Suprapubic skin (tissue), 4 donors: ENCODE measurements at regions not wholly inside any gene's neighbourhood (a gene's known extent, or its start where the extent isn't known, plus 50 kb on each side); places are given as distances from the start of the nearest gene placed in this dataset.
A peak's percentile ranks its signal among the peaks of the same experiment; 100 is the strongest.

Source experiments
- DNase-seq, 2 donors: peaks; one replicate each; pipeline ENCODE4 v3.0.0-alpha.2; 2019; ENCODE audit warnings: low spot score in 2 of 2
- H3K27ac ChIP-seq: fragments of 200-600 bp; sonication (generic); one replicate; pipeline ENCODE4 v1.5.1; 2019
- H3K27me3 ChIP-seq: fragments of 200-600 bp; sonication (generic); one replicate; pipeline ENCODE4 v1.5.1; 2019
- H3K36me3 ChIP-seq: fragments of 200-600 bp; sonication (generic); one replicate; pipeline ENCODE4 v1.5.1; 2019
- H3K4me1 ChIP-seq: fragments of 200-600 bp; sonication (generic); one replicate; pipeline ENCODE4 v1.5.1; 2019
- H3K4me3 ChIP-seq: fragments of 200-600 bp; sonication (generic); one replicate; pipeline ENCODE4 v1.5.1; 2019; ENCODE audit warnings: mild to moderate bottlenecking
- H3K9me3 ChIP-seq: fragments of 200-600 bp; sonication (generic); one replicate; pipeline ENCODE4 v1.5.1; 2019
- CTCF ChIP-seq, 2 donors: fragments of 200-600 bp in 1 of 2; fragments of 450-650 bp in 1 of 2; sonication (generic) in 1 of 2; IDR thresholded peaks; one replicate each; pipeline ENCODE4 v1.5.1; 2016 to 2019; ENCODE audit warnings: antibody characterized with exemption in 2 of 2, mild to moderate bottlenecking in 1 of 2, moderate library complexity in 1 of 2
- EP300 ChIP-seq: sonication (generic); formaldehyde crosslinking; IDR thresholded peaks from one replicate; pipeline ENCODE4 v1.6.1; 2017; ENCODE audit warnings: antibody characterized with exemption
- POLR2A ChIP-seq, 2 donors: fragments of 450-650 bp; IDR thresholded peaks; one replicate each; pipeline ENCODE4 v1.6.1; 2017; ENCODE audit warnings: antibody characterized with exemption in 2 of 2, mild to moderate bottlenecking in 2 of 2, moderate library complexity in 2 of 2
- POLR2AphosphoS5 ChIP-seq, 3 donors: sonication (generic); formaldehyde crosslinking; IDR thresholded peaks; one replicate each; pipeline ENCODE4 v1.6.1; 2017; ENCODE audit warnings: antibody characterized with exemption in 3 of 3
- WGBS: methylation state at CpG from one replicate; pipeline ENCODE4 v1.1.5; 2018; 5-methylcytosine and 5-hydroxymethylcytosine counted together

- Histone ChIP-seq H3K4me1 (peaks cover 5% of the 10 kb centered on the region), H3K27me3 (no peaks in the 10 kb centered on the region), H3K4me3 (no peak overlapping the region), H3K36me3 (no peaks in the 10 kb centered on the region), H3K9me3 (no peaks in the 10 kb centered on the region), H3K27ac (no peak overlapping the region)
- WGBS: 89% methylated on average over 9 of the region's 9 CpGs
- peak in 1 of 2 donors; percentile 26 for DNase-seq
- TF ChIP-seq EP300 (no peak), CTCF (IDR thresholded peaks at IDR 0.05) (no peak), POLR2A (IDR thresholded peaks at IDR 0.05) (no peak), POLR2AphosphoS5 (IDR thresholded peaks at IDR 0.05) (no peak)
Measured at GRCh38 chr10:110436554-110437350, 61.0 kb upstream of the DUSP5 start.

- no peaks in the 10 kb centered on the region for H3K36me3 ChIP-seq
- WGBS: 83% methylated on average over 3 of the region's 3 CpGs
- TF ChIP-seq POLR2A (IDR thresholded peaks at IDR 0.05) (no peak), CTCF (IDR thresholded peaks at IDR 0.05) (no peak), EP300 (no peak), POLR2AphosphoS5 (IDR thresholded peaks at IDR 0.05) (no peak)
- DNase-seq: peak in 1 of 2 donors; percentile 39
- no peak overlapping the region for H3K4me3 ChIP-seq
- H3K27me3 ChIP-seq: no peaks in the 10 kb centered on the region
- no peak overlapping the region for H3K27ac ChIP-seq
- H3K4me1 ChIP-seq: peaks cover 2% of the 10 kb centered on the region
- H3K9me3 ChIP-seq: no peaks in the 10 kb centered on the region
Measured at GRCh38 chr10:110437351-110437605, 60.4 kb upstream of the DUSP5 start.

- no peak overlapping the region for H3K4me3 ChIP-seq
- no peaks in the 10 kb centered on the region for H3K9me3 ChIP-seq
- WGBS: 87% methylated on average over 7 of the region's 11 CpGs
- H3K27me3 ChIP-seq: no peaks in the 10 kb centered on the region
- TF ChIP-seq POLR2A (IDR thresholded peaks at IDR 0.05) (no peak), POLR2AphosphoS5 (IDR thresholded peaks at IDR 0.05) (no peak), EP300 (no peak), CTCF (IDR thresholded peaks at IDR 0.05) (no peak)
- no peaks in the 10 kb centered on the region for H3K36me3 ChIP-seq
- DNase-seq: peak in 1 of 2 donors; percentile 35
- H3K27ac ChIP-seq: no peak overlapping the region
- no peaks in the 10 kb centered on the region for H3K4me1 ChIP-seq
Measured at GRCh38 chr10:110437761-110438341, 59.9 kb upstream of the DUSP5 start.

- Histone ChIP-seq H3K36me3 (no peaks in the 10 kb centered on the region), H3K27ac (no peak overlapping the region), H3K4me1 (peaks cover 4% of the 10 kb centered on the region), H3K9me3 (no peaks in the 10 kb centered on the region), H3K27me3 (no peaks in the 10 kb centered on the region), H3K4me3 (no peak overlapping the region)
- 87% methylated on average over 3 of the region's 4 CpGs for WGBS
- DNase-seq: peak in 1 of 2 donors; percentile 44
- TF ChIP-seq CTCF (IDR thresholded peaks at IDR 0.05) (no peak), EP300 (no peak), POLR2A (IDR thresholded peaks at IDR 0.05) (no peak), POLR2AphosphoS5 (IDR thresholded peaks at IDR 0.05) (no peak)
Measured at GRCh38 chr10:110442746-110443145, 55.0 kb upstream of the DUSP5 start.

GRCh38 chr10:110443239-110444003 lies 54.3 kb upstream of the DUSP5 start:
- Histone ChIP-seq H3K27ac (no peak overlapping the region), H3K36me3 (no peaks in the 10 kb centered on the region), H3K27me3 (no peaks in the 10 kb centered on the region), H3K9me3 (no peaks in the 10 kb centered on the region), H3K4me1 (peaks cover 4% of the 10 kb centered on the region), H3K4me3 (no peak overlapping the region)
- peak in 1 of 2 donors; percentile 69 for DNase-seq
- TF ChIP-seq POLR2AphosphoS5 (IDR thresholded peaks at IDR 0.05) (no peak), EP300 (no peak), CTCF (IDR thresholded peaks at IDR 0.05) (no peak), POLR2A (IDR thresholded peaks at IDR 0.05) (no peak)
- WGBS: 96% methylated on average over 9 of the region's 12 CpGs
